Gastrocnemius medialis (tissue), 4 donors: ENCODE measurements at regions not wholly inside any gene's neighbourhood (a gene's known extent, or its start where the extent isn't known, plus 50 kb on each side); places are given as distances from the start of the nearest gene placed in this dataset.
"Not testable (repeated sequence)": the region's sequence is repeated elsewhere in the genome, so short reads cannot be mapped to it uniquely, and the experiment has no call there.

ENCODE experiments used
- ATAC-seq, 2 donors: fragments of 150-250 bp; one replicate each; pipeline ENCODE4 v1.9.1; 2016
- DNase-seq, 2 donors: peaks; one replicate each; pipeline ENCODE4 v3.0.0-alpha.2; 2019
- H3K27ac ChIP-seq, 4 donors: fragments of 200-600 bp; sonication (generic); 1 replicate in 1 of 4; 2 replicates in 3 of 4; pipeline ENCODE4 v1.5.1; 2016 to 2018; ENCODE audit warnings: mild to moderate bottlenecking in 2 of 4, moderate library complexity in 1 of 4
- H3K27me3 ChIP-seq, 3 donors: fragments of 200-600 bp; sonication (generic) in 2 of 3; 1 replicate in 1 of 3; 2 replicates in 2 of 3; pipeline versions ENCODE4 v1.5.1 to v1.6.0; 2016 to 2019; ENCODE audit warnings: mild to moderate bottlenecking in 1 of 3, moderate library complexity in 1 of 3
- H3K36me3 ChIP-seq, 2 donors: fragments of 200-600 bp; sonication (generic) in 1 of 2; one replicate each; pipeline ENCODE4 v1.5.1; 2017 to 2018
- H3K4me1 ChIP-seq, 2 donors: fragments of 200-600 bp; sonication (generic) in 1 of 2; one replicate each; pipeline ENCODE4 v1.5.1; 2016 to 2017; ENCODE audit warnings: mild to moderate bottlenecking in 2 of 2
- H3K4me3 ChIP-seq, 4 donors: fragments of 200-600 bp; sonication (generic) in 3 of 4; 1 replicate in 1 of 4; 2 replicates in 3 of 4; pipeline ENCODE4 v1.5.1; 2016 to 2019; ENCODE audit warnings: mild to moderate bottlenecking in 2 of 4
- H3K9me3 ChIP-seq, 3 donors: fragments of 200-600 bp; sonication (generic) in 2 of 3; 1 replicate in 1 of 3; 2 replicates in 2 of 3; pipeline ENCODE4 v1.5.1; 2016 to 2019
- CTCF ChIP-seq, 5 experiments: fragments of 450-650 bp in 3 of 5; fragments of 200-600 bp in 2 of 5; sonication (generic) in 2 of 5; IDR thresholded peaks in 4 of 5; conservative IDR thresholded peaks in 1 of 5; 1 replicate in 4 of 5; 2 replicates in 1 of 5; pipeline ENCODE4 v1.5.1; 2016 to 2019; ENCODE audit warnings: antibody characterized with exemption in 5 of 5, mild to moderate bottlenecking in 3 of 5, moderate library complexity in 3 of 5
- POLR2A ChIP-seq, 2 donors: fragments of 450-650 bp; IDR thresholded peaks; one replicate each; pipeline ENCODE4 v1.6.1; 2017; ENCODE audit warnings: antibody characterized with exemption in 2 of 2, mild to moderate bottlenecking in 2 of 2, moderate library complexity in 2 of 2
- in situ Hi-C, 4 donors: fragments of 200-750 bp; cut with MboI; loops; one replicate each; pipeline versions ENCODE4 v1.15.0 to v1.8.0; 2017; ENCODE audit warnings: low sequenced_read_pairs in 4 of 4
- intact Hi-C: fragments of 100-400 bp; cut with DNase I; formaldehyde crosslinking; loops from one replicate; pipeline ENCODE4 v1.15.1; 2023; ENCODE audit warnings: low total_unique reads

GRCh38 chr6:85362652-85363310 is 87.1 kb upstream of the NT5E start:
- no peaks in the 10 kb centered on the region for H3K9me3 ChIP-seq
- intact Hi-C loops (no loop called here), in situ Hi-C loops (loop anchor here in 1 of 4 donors (5.0 kb wide), 1 partner anchor 120 kb away; no protein-coding TSS in a partner anchor)
- no peaks in the 10 kb centered on the region for H3K36me3 ChIP-seq
- no peaks in the 10 kb centered on the region for H3K27me3 ChIP-seq
- no peak overlapping the region for H3K27ac ChIP-seq
- no peaks in the 10 kb centered on the region for H3K4me1 ChIP-seq
- H3K4me3 ChIP-seq: no peak overlapping the region
- no peak for TF ChIP-seq POLR2A (IDR thresholded peaks at IDR 0.05)
- TF ChIP-seq CTCF (IDR thresholded peaks at IDR 0.05 in 4 of 5, conservative IDR thresholded peaks at IDR 0.05 in 1 of 5): no peak
- DNase-seq (no peak), ATAC-seq (no peak)

GRCh38 chr6:85361643-85362014 is 88.3 kb upstream of the NT5E start:
- TF ChIP-seq CTCF (IDR thresholded peaks at IDR 0.05 in 4 of 5, conservative IDR thresholded peaks at IDR 0.05 in 1 of 5): no peak
- no peak for TF ChIP-seq POLR2A (IDR thresholded peaks at IDR 0.05)
- H3K9me3 ChIP-seq: no peaks in the 10 kb centered on the region
- no peak overlapping the region for H3K4me3 ChIP-seq
- H3K27ac ChIP-seq: no peak overlapping the region
- intact Hi-C loops (no loop called here), in situ Hi-C loops (loop anchor here in 1 of 4 donors (5.0 kb wide), 1 partner anchor 121 kb away; no protein-coding TSS in a partner anchor)
- ATAC-seq: no peak
- no peak for DNase-seq
- no peaks in the 10 kb centered on the region for H3K36me3 ChIP-seq
- no peaks in the 10 kb centered on the region for H3K4me1 ChIP-seq
- no peaks in the 10 kb centered on the region for H3K27me3 ChIP-seq

GRCh38 chr6:85360794-85361642 is 88.9 kb upstream of the NT5E start:
- TF ChIP-seq CTCF (IDR thresholded peaks at IDR 0.05 in 4 of 5, conservative IDR thresholded peaks at IDR 0.05 in 1 of 5) (no peak), POLR2A (IDR thresholded peaks at IDR 0.05) (no peak)
- intact Hi-C loops (no loop called here), in situ Hi-C loops (loop anchor here in 1 of 4 donors (5.0 kb wide), 1 partner anchor 121 kb away; no protein-coding TSS in a partner anchor)
- DNase-seq (no peak), ATAC-seq (peak; percentile 21 to 58)
- no peaks in the 10 kb centered on the region for H3K4me1 ChIP-seq
- no peaks in the 10 kb centered on the region for H3K9me3 ChIP-seq
- H3K4me3 ChIP-seq: no peak overlapping the region
- no peak overlapping the region for H3K27ac ChIP-seq
- H3K27me3 ChIP-seq: no peaks in the 10 kb centered on the region
- H3K36me3 ChIP-seq: no peaks in the 10 kb centered on the region

- intact Hi-C loops: no loop called here
Observed at GRCh38 chr6:85357651-85358050, 92.2 kb upstream of the NT5E start.

GRCh38 chr6:85356743-85357142 is 93.1 kb upstream of the NT5E start:
- H3K4me1 ChIP-seq, H3K27ac ChIP-seq, H3K9me3 ChIP-seq, DNase-seq, H3K4me3 ChIP-seq, H3K36me3 ChIP-seq, H3K27me3 ChIP-seq, intact Hi-C loops, ATAC-seq: not testable (repeated sequence)
- in situ Hi-C loops: loop anchor here in 1 of 4 donors (10.0 kb wide), 1 partner anchor 128 kb away; no protein-coding TSS in a partner anchor

More at GRCh38 chr6:85357651-85358050, 92.2 kb upstream of the NT5E start:
- Histone ChIP-seq H3K27me3 (no peaks in the 10 kb centered on the region), H3K4me1 (no peaks in the 10 kb centered on the region), H3K36me3 (no peaks in the 10 kb centered on the region), H3K4me3 (no peak overlapping the region), H3K9me3 (no peaks in the 10 kb centered on the region), H3K27ac (no peak overlapping the region)
- TF ChIP-seq CTCF (IDR thresholded peaks at IDR 0.05 in 4 of 5, conservative IDR thresholded peaks at IDR 0.05 in 1 of 5): no peak
- TF ChIP-seq POLR2A (IDR thresholded peaks at IDR 0.05): no peak
- DNase-seq (no peak), ATAC-seq (no peak)
- in situ Hi-C loops: loop anchor here in 1 of 4 donors (10.0 kb wide), 1 partner anchor 127 kb away; no protein-coding TSS in a partner anchor
